Right lobe of liver (tissue), 6 donors: ENCODE measurements at regions not wholly inside any gene's neighbourhood (a gene's known extent, or its start where the extent isn't known, plus 50 kb on each side); places are given as distances from the start of the nearest gene placed in this dataset.

ENCODE experiments used
- ATAC-seq, 4 donors: fragments of 200-7000 bp; cut with Tn5 transposase; one replicate each; pipeline ENCODE4 v1.9.1; 2020; ENCODE audit warnings: mild to moderate bottlenecking in 4 of 4, moderate library complexity in 4 of 4
- DNase-seq, 3 donors: peaks; one replicate each; pipeline ENCODE4 v3.0.0-alpha.2; 2020
- H3K27ac ChIP-seq, 3 donors: fragments of 200-600 bp; one replicate each; pipeline ENCODE4 v1.8.0; 2022
- H3K27me3 ChIP-seq, 2 donors: fragments of 200-600 bp; one replicate each; pipeline ENCODE4 v1.8.0; 2022
- H3K36me3 ChIP-seq, 4 donors: fragments of 200-600 bp; sonication (generic) in 1 of 4; one replicate each; pipeline versions ENCODE4 v1.5.1 to v1.8.0; 2017 to 2022; ENCODE audit warnings: control low read depth in 1 of 4
- H3K4me1 ChIP-seq, 4 donors: fragments of 200-600 bp; sonication (generic) in 1 of 4; one replicate each; pipeline versions ENCODE4 v1.5.1 to v1.8.0; 2017 to 2022; ENCODE audit warnings: control low read depth in 1 of 4
- H3K4me3 ChIP-seq, 3 donors: fragments of 200-600 bp; one replicate each; pipeline ENCODE4 v1.8.0; 2022
- H3K9me3 ChIP-seq, 4 donors: fragments of 200-600 bp; sonication (generic) in 1 of 4; one replicate each; pipeline versions ENCODE4 v1.5.1 to v1.8.0; 2017 to 2022; ENCODE audit warnings: control low read depth in 1 of 4
- CTCF ChIP-seq, 4 donors: fragments of 200-600 bp in 3 of 4; fragments of 450-650 bp in 1 of 4; IDR thresholded peaks; one replicate each; pipeline versions ENCODE4 v1.5.1 to v1.8.0; 2016 to 2022; ENCODE audit warnings: antibody characterized with exemption in 4 of 4, mild to moderate bottlenecking in 2 of 4
- POLR2A ChIP-seq: fragments of 450-650 bp; IDR thresholded peaks from one replicate; pipeline ENCODE4 v1.6.1; 2017; ENCODE audit warnings: antibody characterized with exemption, mild to moderate bottlenecking
- WGBS: methylation state at CpG from one replicate; pipeline ENCODE4 v1.1.6; 2018; ENCODE audit warnings: low coverage, low lambda C conversion rate; ENCODE audit not compliant: insufficient coverage; ENCODE audit errors: missing lambda C conversion rate; 5-methylcytosine and 5-hydroxymethylcytosine counted together
- intact Hi-C, 2 donors: fragments of 100-400 bp; cut with DNase I; formaldehyde crosslinking; loops; one replicate each; pipeline versions ENCODE4 v1.11.2 to v1.14.1; 2022
- donor health status: DM: no; HTN: yes; CAD: no.
- donor health status: DM: no; HTN: no; CAD: no.
- donor health status: DM: no; HTN: no; CAD: no.
- donor health status: DM: no; HTN: yes; CAD: no.
- donor health status: DM: no; HTN: yes; CAD: no.

GRCh38 chr20:16671753-16672152 lies 58.1 kb upstream of the SNRPB2 start:
- TF ChIP-seq CTCF (IDR thresholded peaks at IDR 0.05) (no peak), POLR2A (no peak)
- 49% methylated on average over 4 of the region's 4 CpGs for WGBS
- intact Hi-C loops = no loop called here
- DNase-seq (no peak), ATAC-seq (no peak)
- Histone ChIP-seq H3K4me3 (no peak overlapping the region), H3K27me3 (no peaks in the 10 kb centered on the region), H3K4me1 (no peaks in the 10 kb centered on the region), H3K36me3 (no peaks in the 10 kb centered on the region), H3K27ac (no peak overlapping the region), H3K9me3 (no peaks in the 10 kb centered on the region)

GRCh38 chr20:16666272-16666671 lies 63.6 kb upstream of the SNRPB2 start:
- Histone ChIP-seq H3K9me3 (no peaks in the 10 kb centered on the region), H3K4me1 (no peaks in the 10 kb centered on the region), H3K4me3 (no peak overlapping the region), H3K36me3 (no peaks in the 10 kb centered on the region), H3K27ac (no peak overlapping the region), H3K27me3 (no peaks in the 10 kb centered on the region)
- DNase-seq (no peak), ATAC-seq (no peak)
- 36% methylated on average over 3 of the region's 3 CpGs for WGBS
- intact Hi-C loops = no loop called here
- TF ChIP-seq CTCF (IDR thresholded peaks at IDR 0.05) (no peak), POLR2A (no peak)

GRCh38 chr20:16664020-16664419 lies 65.8 kb upstream of the SNRPB2 start:
- Histone ChIP-seq H3K36me3 (no peaks in the 10 kb centered on the region), H3K4me3 (no peak overlapping the region), H3K4me1 (no peaks in the 10 kb centered on the region), H3K9me3 (no peaks in the 10 kb centered on the region), H3K27ac (no peak overlapping the region), H3K27me3 (no peaks in the 10 kb centered on the region)
- intact Hi-C loops = no loop called here
- 57% methylated on average over 3 of the region's 4 CpGs for WGBS
- DNase-seq (no peak), ATAC-seq (no peak)
- TF ChIP-seq CTCF (IDR thresholded peaks at IDR 0.05) = no peak
- TF ChIP-seq POLR2A = no peak

- no peaks in the 10 kb centered on the region for H3K4me1 ChIP-seq
- no peak for DNase-seq
- no peaks in the 10 kb centered on the region for H3K36me3 ChIP-seq
- H3K9me3 ChIP-seq = no peaks in the 10 kb centered on the region
- no peaks in the 10 kb centered on the region for H3K27me3 ChIP-seq
- TF ChIP-seq POLR2A = no peak
- no peak for TF ChIP-seq CTCF (IDR thresholded peaks at IDR 0.05)
- H3K27ac ChIP-seq = no peak overlapping the region
- ATAC-seq = no peak
- no peak overlapping the region for H3K4me3 ChIP-seq
- WGBS = 9% methylated on average over 1 of the region's 2 CpGs
- intact Hi-C loops = no loop called here
These were observed 67.4 kb upstream of the SNRPB2 start for GRCh38 chr20:16662467-16662866.

- H3K36me3 ChIP-seq = no peaks in the 10 kb centered on the region
- no peaks in the 10 kb centered on the region for H3K27me3 ChIP-seq
- H3K4me3 ChIP-seq = no peak overlapping the region
- no peak for TF ChIP-seq POLR2A
- TF ChIP-seq CTCF (IDR thresholded peaks at IDR 0.05) = no peak
- H3K27ac ChIP-seq = no peak overlapping the region
- intact Hi-C loops = no loop called here
- 36% methylated on average over 1 of the region's 2 CpGs for WGBS
- H3K9me3 ChIP-seq = no peaks in the 10 kb centered on the region
- no peak for DNase-seq
- no peaks in the 10 kb centered on the region for H3K4me1 ChIP-seq
- no peak for ATAC-seq
These were observed 68.1 kb upstream of the SNRPB2 start for GRCh38 chr20:16661756-16662155.
